Neural crest cell (in vitro differentiated cells): ENCODE measurements at regions not wholly inside any gene's neighbourhood (a gene's known extent, or its start where the extent isn't known, plus 50 kb on each side); places are given as distances from the start of the nearest gene placed in this dataset.

Source experiments
- DNase-seq: peaks from one replicate; pipeline ENCODE4 v3.0.0; 2021; ENCODE audit warnings: low read depth, mixed read lengths, low spot score
- H3K27ac Mint-ChIP-seq: one replicate; pipeline ENCODE4 v1.8.0; 2021; ENCODE audit warnings: mild to moderate bottlenecking, mixed read lengths; ENCODE audit not compliant: unreplicated experiment
- H3K27me3 Mint-ChIP-seq: 2 replicates; pipeline ENCODE4 v1.8.0; 2021; ENCODE audit warnings: low read depth, mild to moderate bottlenecking, mixed read lengths
- H3K36me3 Mint-ChIP-seq: 2 replicates; pipeline ENCODE4 v1.8.0; 2021; ENCODE audit warnings: low read depth, mild to moderate bottlenecking, mixed read lengths
- H3K4me1 Mint-ChIP-seq: 2 replicates; pipeline ENCODE4 v1.8.0; 2021; ENCODE audit warnings: mixed read lengths
- H3K4me3 Mint-ChIP-seq: one replicate; pipeline ENCODE4 v1.8.0; 2021; ENCODE audit warnings: mild to moderate bottlenecking, mixed read lengths
- H3K9me3 Mint-ChIP-seq: 2 replicates; pipeline ENCODE4 v1.8.0; 2021; ENCODE audit warnings: mixed read lengths
- TF ChIP-seq, protein P1 (sequence below): fragments of 200-600 bp; sonication (generic); conservative IDR thresholded peaks from 2 replicates; pipeline ENCODE4 v1.5.0; 2021; ENCODE audit warnings: antibody characterized with exemption, mild to moderate bottlenecking

DNA sequence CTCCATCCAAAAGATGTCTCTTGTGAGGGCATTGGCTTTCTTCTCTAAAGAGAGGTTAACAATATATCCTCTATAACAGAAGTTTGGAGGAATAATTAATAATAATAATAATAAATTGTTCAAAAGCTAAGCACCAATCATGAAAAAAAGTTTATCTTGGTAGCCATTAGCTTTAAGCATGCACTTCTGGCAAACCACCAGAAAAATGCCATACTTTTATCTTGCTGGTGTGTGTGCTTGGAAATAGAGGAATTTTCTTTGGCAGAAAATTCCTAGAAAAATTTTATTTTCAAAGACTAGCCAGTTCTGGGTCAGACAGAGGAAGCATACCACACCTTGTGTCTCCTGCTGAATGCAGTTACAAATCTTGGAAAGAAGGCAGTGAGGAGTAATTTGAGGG is 52.5 kb upstream of the NPY start:
- Mint-ChIP-seq H3K4me1 (no peaks in the 10 kb centered on the region), H3K27me3 (no peaks in the 10 kb centered on the region), H3K9me3 (peaks cover 2% of the 10 kb centered on the region), H3K27ac (no peak overlapping the region), H3K4me3 (no peak overlapping the region), H3K36me3 (no peaks in the 10 kb centered on the region)
- no peak for DNase-seq
- TF ChIP-seq, protein P1, sequence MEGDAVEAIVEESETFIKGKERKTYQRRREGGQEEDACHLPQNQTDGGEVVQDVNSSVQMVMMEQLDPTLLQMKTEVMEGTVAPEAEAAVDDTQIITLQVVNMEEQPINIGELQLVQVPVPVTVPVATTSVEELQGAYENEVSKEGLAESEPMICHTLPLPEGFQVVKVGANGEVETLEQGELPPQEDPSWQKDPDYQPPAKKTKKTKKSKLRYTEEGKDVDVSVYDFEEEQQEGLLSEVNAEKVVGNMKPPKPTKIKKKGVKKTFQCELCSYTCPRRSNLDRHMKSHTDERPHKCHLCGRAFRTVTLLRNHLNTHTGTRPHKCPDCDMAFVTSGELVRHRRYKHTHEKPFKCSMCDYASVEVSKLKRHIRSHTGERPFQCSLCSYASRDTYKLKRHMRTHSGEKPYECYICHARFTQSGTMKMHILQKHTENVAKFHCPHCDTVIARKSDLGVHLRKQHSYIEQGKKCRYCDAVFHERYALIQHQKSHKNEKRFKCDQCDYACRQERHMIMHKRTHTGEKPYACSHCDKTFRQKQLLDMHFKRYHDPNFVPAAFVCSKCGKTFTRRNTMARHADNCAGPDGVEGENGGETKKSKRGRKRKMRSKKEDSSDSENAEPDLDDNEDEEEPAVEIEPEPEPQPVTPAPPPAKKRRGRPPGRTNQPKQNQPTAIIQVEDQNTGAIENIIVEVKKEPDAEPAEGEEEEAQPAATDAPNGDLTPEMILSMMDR, result no peak

DNA sequence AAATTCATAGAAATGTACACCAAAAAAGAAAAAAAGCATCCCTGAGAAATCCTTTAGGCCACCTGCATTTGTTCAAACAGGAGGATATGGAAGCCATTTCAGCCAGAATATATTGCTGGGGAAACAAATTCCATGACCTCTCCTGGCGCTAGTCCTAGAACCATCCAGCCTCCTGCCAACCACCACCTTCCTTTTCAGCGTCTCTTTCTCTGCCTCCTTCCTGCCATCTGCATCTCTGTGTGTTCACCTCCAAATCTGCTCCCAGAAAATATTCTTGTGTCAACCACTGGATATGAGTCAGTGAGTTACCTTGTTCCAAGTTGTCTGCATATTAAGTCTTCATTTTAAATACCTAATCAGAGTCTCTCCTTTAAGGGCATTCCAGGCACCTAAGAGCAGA is 50.6 kb upstream of the NPY start:
- H3K27me3 Mint-ChIP-seq, result no peaks in the 10 kb centered on the region
- TF ChIP-seq, protein P1, result no peak
- DNase-seq, result no peak
- H3K27ac Mint-ChIP-seq, result no peak overlapping the region
- no peaks in the 10 kb centered on the region for H3K36me3 Mint-ChIP-seq
- H3K4me1 Mint-ChIP-seq, result no peaks in the 10 kb centered on the region
- no peak overlapping the region for H3K4me3 Mint-ChIP-seq
- peaks cover 2% of the 10 kb centered on the region for H3K9me3 Mint-ChIP-seq
